Loucy (cell line): ENCODE measurements at regions not wholly inside any gene's neighbourhood (a gene's known extent, or its start where the extent isn't known, plus 50 kb on each side); places are given as distances from the start of the nearest gene placed in this dataset.

ENCODE experiments used
- EZH2phosphoT487 ChIP-seq: fragments of 200-600 bp; IDR thresholded peaks from 2 replicates; pipeline ENCODE4 v1.6.1; 2018; ENCODE audit warnings: antibody characterized with exemption, mild to moderate bottlenecking, moderate library complexity, borderline replicate concordance
- TF ChIP-seq, protein P1 (sequence below): fragments of 200-600 bp; sonication (generic); conservative IDR thresholded peaks from 2 replicates; pipeline ENCODE4 v1.5.1; 2014; ENCODE audit warnings: mild to moderate bottlenecking, antibody characterized with exemption, low read length

DNA sequence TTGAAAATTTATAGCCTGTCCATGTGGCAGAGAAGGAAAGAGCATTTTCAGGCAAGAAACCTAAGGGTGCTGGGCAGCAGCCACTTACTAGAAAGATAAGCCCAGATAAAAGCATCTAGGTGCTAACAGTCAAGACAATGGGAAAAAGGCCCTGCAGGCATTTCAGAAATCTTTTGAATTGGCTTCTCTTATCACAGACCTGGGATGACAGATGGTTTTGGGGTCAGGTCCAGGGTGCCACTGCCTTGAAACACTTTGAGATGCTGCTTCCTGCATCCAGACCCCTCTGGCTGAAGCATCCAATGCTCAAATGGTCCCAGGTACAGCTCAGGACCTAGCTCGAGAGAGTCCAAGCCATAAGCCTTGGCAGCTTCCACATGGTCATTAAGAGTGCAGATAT is 466.5 kb downstream of the FSCB start:
- TF ChIP-seq, protein P1, sequence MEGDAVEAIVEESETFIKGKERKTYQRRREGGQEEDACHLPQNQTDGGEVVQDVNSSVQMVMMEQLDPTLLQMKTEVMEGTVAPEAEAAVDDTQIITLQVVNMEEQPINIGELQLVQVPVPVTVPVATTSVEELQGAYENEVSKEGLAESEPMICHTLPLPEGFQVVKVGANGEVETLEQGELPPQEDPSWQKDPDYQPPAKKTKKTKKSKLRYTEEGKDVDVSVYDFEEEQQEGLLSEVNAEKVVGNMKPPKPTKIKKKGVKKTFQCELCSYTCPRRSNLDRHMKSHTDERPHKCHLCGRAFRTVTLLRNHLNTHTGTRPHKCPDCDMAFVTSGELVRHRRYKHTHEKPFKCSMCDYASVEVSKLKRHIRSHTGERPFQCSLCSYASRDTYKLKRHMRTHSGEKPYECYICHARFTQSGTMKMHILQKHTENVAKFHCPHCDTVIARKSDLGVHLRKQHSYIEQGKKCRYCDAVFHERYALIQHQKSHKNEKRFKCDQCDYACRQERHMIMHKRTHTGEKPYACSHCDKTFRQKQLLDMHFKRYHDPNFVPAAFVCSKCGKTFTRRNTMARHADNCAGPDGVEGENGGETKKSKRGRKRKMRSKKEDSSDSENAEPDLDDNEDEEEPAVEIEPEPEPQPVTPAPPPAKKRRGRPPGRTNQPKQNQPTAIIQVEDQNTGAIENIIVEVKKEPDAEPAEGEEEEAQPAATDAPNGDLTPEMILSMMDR: no peak
- TF ChIP-seq EZH2phosphoT487: no peak
